ENCODE measurements at regions not wholly inside any gene's neighbourhood (a gene's known extent, or its start where the extent isn't known, plus 50 kb on each side); places are given as distances from the start of the nearest gene placed in this dataset.

DNA sequence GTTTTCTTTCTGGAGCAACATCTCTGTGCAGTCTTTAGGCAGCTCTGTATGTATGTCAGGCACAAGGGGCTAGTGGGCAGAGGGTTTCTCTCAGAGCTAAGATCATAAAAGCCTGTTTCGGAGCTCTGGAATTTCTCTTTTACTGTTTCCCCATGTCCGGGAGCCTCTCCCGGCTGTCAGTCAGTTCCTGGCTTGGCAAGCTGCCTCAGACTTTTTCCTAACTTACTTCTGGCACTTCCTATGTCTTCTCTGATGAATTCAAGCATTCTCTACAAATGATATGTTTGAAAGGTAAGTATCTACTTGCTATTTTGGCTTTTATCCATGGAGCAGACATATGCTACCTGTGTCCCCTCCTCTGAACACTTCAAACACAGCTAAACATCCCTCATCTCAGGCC is 129.3 kb upstream of the PGRMC2 start:
- H4K20me1 ChIP-seq (ENCODE audit: insufficient read depth, low read length), result no peaks in the 10 kb centered on the region
- no peaks in the 10 kb centered on the region for H3K36me3 ChIP-seq (ENCODE audit: insufficient read depth, low read length)
- H3K9me2 ChIP-seq (ENCODE audit: low read depth, low read length), result no peaks in the 10 kb centered on the region
- no peaks in the 10 kb centered on the region for H3K27me3 ChIP-seq (ENCODE audit: insufficient read depth, low read length)
- no peaks in the 10 kb centered on the region for H3K9me3 ChIP-seq (ENCODE audit: low read length)
- no peaks in the 10 kb centered on the region for H3K79me2 ChIP-seq (ENCODE audit: insufficient read depth, low read length)
- H3F3A ChIP-seq (ENCODE audit: insufficient read depth, low read length), result no peaks in the 10 kb centered on the region
- H2AFZ ChIP-seq (ENCODE audit: low read length), result no peak overlapping the region
- H3K9ac ChIP-seq (ENCODE audit: low read length), result no peak overlapping the region
- H3K4me1 ChIP-seq (ENCODE audit: insufficient read depth, low read length, severe bottlenecking), result no peaks in the 10 kb centered on the region
- TF ChIP-seq CTCF (IDR thresholded peaks at IDR 0.05; ENCODE audit: low read length) (no peak), EZH2 (IDR thresholded peaks at IDR 0.05; ENCODE audit: borderline replicate concordance, low read length) (no peak)
- no peak overlapping the region for H3K4me2 ChIP-seq (ENCODE audit: low read length)
- H3K27ac ChIP-seq (ENCODE audit: low read depth, low read length, poor library complexity, severe bottlenecking), result no peak overlapping the region
- H3K4me3 ChIP-seq (ENCODE audit: low read depth, low read length, poor library complexity, severe bottlenecking), result no peak overlapping the region

DNA sequence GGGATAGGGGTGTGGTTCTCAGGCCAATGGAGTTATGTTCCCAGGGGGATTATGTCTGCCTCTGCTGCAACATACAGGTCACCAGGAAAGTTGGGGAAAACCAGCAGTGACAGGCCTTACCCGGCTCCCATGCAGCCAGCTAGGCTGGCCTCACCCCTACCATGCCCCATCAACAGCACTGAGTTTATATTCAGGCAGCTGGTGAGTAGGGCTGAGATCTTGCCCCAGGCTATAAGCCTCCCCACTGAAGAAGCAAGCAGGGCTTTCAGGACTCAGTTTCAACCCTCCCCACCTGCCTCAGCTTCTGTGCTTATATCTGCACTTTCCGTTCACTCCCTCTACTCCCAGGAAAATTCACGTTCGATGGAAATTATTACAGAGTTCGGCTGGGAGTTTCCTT is 122.4 kb upstream of the PGRMC2 start:
- H3F3A ChIP-seq (ENCODE audit: insufficient read depth, low read length), result no peaks in the 10 kb centered on the region
- H3K27me3 ChIP-seq (ENCODE audit: insufficient read depth, low read length), result no peaks in the 10 kb centered on the region
- no peak overlapping the region for H3K27ac ChIP-seq (ENCODE audit: low read depth, low read length, poor library complexity, severe bottlenecking)
- no peak overlapping the region for H3K9ac ChIP-seq (ENCODE audit: low read length)
- H3K9me2 ChIP-seq (ENCODE audit: low read depth, low read length), result no peaks in the 10 kb centered on the region
- H4K20me1 ChIP-seq (ENCODE audit: insufficient read depth, low read length), result no peaks in the 10 kb centered on the region
- H3K9me3 ChIP-seq (ENCODE audit: low read length), result no peaks in the 10 kb centered on the region
- H3K4me2 ChIP-seq (ENCODE audit: low read length), result no peak overlapping the region
- TF ChIP-seq EZH2 (IDR thresholded peaks at IDR 0.05; ENCODE audit: borderline replicate concordance, low read length), result no peak
- no peak for TF ChIP-seq CTCF (IDR thresholded peaks at IDR 0.05; ENCODE audit: low read length)
- no peaks in the 10 kb centered on the region for H3K4me1 ChIP-seq (ENCODE audit: insufficient read depth, low read length, severe bottlenecking)
- H2AFZ ChIP-seq (ENCODE audit: low read length), result no peak overlapping the region
- no peak overlapping the region for H3K4me3 ChIP-seq (ENCODE audit: low read depth, low read length, poor library complexity, severe bottlenecking)
- H3K79me2 ChIP-seq (ENCODE audit: insufficient read depth, low read length), result no peaks in the 10 kb centered on the region
- no peaks in the 10 kb centered on the region for H3K36me3 ChIP-seq (ENCODE audit: insufficient read depth, low read length)

GRCh38 chr4:128403586-128403985 is 116.0 kb upstream of the PGRMC2 start:
- no peak overlapping the region for H3K4me2 ChIP-seq (ENCODE audit: low read length)
- no peak overlapping the region for H3K9ac ChIP-seq (ENCODE audit: low read length)
- no peaks in the 10 kb centered on the region for H3K27me3 ChIP-seq (ENCODE audit: insufficient read depth, low read length)
- no peak for TF ChIP-seq EZH2 (IDR thresholded peaks at IDR 0.05; ENCODE audit: borderline replicate concordance, low read length)
- no peak for TF ChIP-seq CTCF (IDR thresholded peaks at IDR 0.05; ENCODE audit: low read length)
- no peak overlapping the region for H2AFZ ChIP-seq (ENCODE audit: low read length)
- H3K4me1 ChIP-seq (ENCODE audit: insufficient read depth, low read length, severe bottlenecking), result no peaks in the 10 kb centered on the region
- H3K79me2 ChIP-seq (ENCODE audit: insufficient read depth, low read length), result no peaks in the 10 kb centered on the region
- H3K36me3 ChIP-seq (ENCODE audit: insufficient read depth, low read length), result no peaks in the 10 kb centered on the region
- no peaks in the 10 kb centered on the region for H4K20me1 ChIP-seq (ENCODE audit: insufficient read depth, low read length)
- no peaks in the 10 kb centered on the region for H3K9me2 ChIP-seq (ENCODE audit: low read depth, low read length)
- H3K4me3 ChIP-seq (ENCODE audit: low read depth, low read length, poor library complexity, severe bottlenecking), result no peak overlapping the region
- no peak overlapping the region for H3K27ac ChIP-seq (ENCODE audit: low read depth, low read length, poor library complexity, severe bottlenecking)
- no peaks in the 10 kb centered on the region for H3F3A ChIP-seq (ENCODE audit: insufficient read depth, low read length)
- H3K9me3 ChIP-seq (ENCODE audit: low read length), result no peaks in the 10 kb centered on the region
